Upper lobe of left lung (tissue), 4 donors: ENCODE measurements at regions not wholly inside any gene's neighbourhood (a gene's known extent, or its start where the extent isn't known, plus 50 kb on each side); places are given as distances from the start of the nearest gene placed in this dataset.

ENCODE experiments used
- EP300 ChIP-seq, 4 donors: sonication (generic); formaldehyde crosslinking; IDR thresholded peaks; one replicate each; pipeline ENCODE4 v1.5.1; 2017; ENCODE audit warnings: antibody characterized with exemption in 4 of 4, control low read depth in 2 of 4
- POLR2A ChIP-seq, 4 donors: fragments of 450-650 bp; IDR thresholded peaks; one replicate each; pipeline ENCODE4 v1.5.1; 2016 to 2017; ENCODE audit warnings: antibody characterized with exemption in 4 of 4, mild to moderate bottlenecking in 2 of 4
- TF ChIP-seq, protein P1 (sequence below), 6 experiments: fragments of 450-650 bp in 4 of 6; fragments of 200-600 bp in 2 of 6; sonication (generic) in 2 of 6; IDR thresholded peaks; one replicate each; pipeline ENCODE4 v1.5.1; 2016 to 2019; ENCODE audit warnings: antibody characterized with exemption in 6 of 6

DNA sequence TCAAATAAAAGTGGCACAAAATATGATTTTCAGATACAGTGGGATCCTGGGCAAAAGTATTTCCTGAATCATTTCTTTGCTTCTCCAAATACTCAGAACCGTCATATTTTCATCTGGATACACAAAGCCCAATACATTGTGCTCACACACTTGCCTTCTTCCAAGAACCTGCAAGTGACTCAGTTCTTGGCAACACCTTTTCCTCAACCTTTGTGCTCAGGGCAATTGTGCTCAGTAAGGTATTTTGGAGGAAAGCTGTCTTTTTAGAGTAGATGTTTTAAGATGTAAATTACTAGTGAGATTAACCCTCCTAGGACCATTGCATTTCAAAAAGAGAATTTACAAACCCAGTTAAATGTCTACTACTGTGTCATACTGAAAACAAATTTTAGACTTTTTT lies 233.5 kb downstream of the EFNB2 start:
- TF ChIP-seq, protein P1, sequence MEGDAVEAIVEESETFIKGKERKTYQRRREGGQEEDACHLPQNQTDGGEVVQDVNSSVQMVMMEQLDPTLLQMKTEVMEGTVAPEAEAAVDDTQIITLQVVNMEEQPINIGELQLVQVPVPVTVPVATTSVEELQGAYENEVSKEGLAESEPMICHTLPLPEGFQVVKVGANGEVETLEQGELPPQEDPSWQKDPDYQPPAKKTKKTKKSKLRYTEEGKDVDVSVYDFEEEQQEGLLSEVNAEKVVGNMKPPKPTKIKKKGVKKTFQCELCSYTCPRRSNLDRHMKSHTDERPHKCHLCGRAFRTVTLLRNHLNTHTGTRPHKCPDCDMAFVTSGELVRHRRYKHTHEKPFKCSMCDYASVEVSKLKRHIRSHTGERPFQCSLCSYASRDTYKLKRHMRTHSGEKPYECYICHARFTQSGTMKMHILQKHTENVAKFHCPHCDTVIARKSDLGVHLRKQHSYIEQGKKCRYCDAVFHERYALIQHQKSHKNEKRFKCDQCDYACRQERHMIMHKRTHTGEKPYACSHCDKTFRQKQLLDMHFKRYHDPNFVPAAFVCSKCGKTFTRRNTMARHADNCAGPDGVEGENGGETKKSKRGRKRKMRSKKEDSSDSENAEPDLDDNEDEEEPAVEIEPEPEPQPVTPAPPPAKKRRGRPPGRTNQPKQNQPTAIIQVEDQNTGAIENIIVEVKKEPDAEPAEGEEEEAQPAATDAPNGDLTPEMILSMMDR (IDR thresholded peaks at IDR 0.05), result no peak
- TF ChIP-seq POLR2A (IDR thresholded peaks at IDR 0.05) (no peak), EP300 (IDR thresholded peaks at IDR 0.05) (no peak)
